GM23338 (cell line): ENCODE measurements at regions not wholly inside any gene's neighbourhood (a gene's known extent, or its start where the extent isn't known, plus 50 kb on each side); places are given as distances from the start of the nearest gene placed in this dataset.

Source experiments
- ATAC-seq: fragments of 200-7000 bp; cut with Tn5 transposase; 3 replicates; pipeline ENCODE4 v1.9.1; 2020
- DNase-seq: peaks from one replicate; pipeline ENCODE4 v3.0.0-alpha.2; 2015; ENCODE audit warnings: low spot score
- H2AFZ ChIP-seq: fragments of 200-600 bp; sonication (generic); 2 replicates; pipeline ENCODE4 v1.8.0; 2016; ENCODE audit warnings: antibody characterized with exemption, mild to moderate bottlenecking, moderate library complexity
- H3F3A ChIP-seq: fragments of 200-600 bp; sonication (generic); replicated peaks from 2 replicates; pipeline ENCODE4 v1.8.0; 2017; ENCODE audit warnings: antibody characterized with exemption, mixed run types, low read depth
- H3K27ac ChIP-seq: fragments of 200-600 bp; sonication (generic); 2 replicates; pipeline ENCODE4 v1.6.1; 2016; ENCODE audit warnings: low read depth
- H3K27me3 ChIP-seq: fragments of 200-600 bp; sonication (generic); 2 replicates; pipeline ENCODE4 v1.8.0; 2016; ENCODE audit warnings: mild to moderate bottlenecking, mixed run types, moderate library complexity; ENCODE audit not compliant: insufficient read depth
- H3K36me3 ChIP-seq: fragments of 200-600 bp; sonication (generic); 2 replicates; pipeline ENCODE4 v1.8.0; 2016; ENCODE audit warnings: mild to moderate bottlenecking; ENCODE audit not compliant: insufficient read depth
- H3K4me1 ChIP-seq: fragments of 200-600 bp; sonication (generic); 2 replicates; pipeline ENCODE4 v1.8.0; 2016; ENCODE audit warnings: mild to moderate bottlenecking, moderate library complexity; ENCODE audit not compliant: insufficient read depth
- H3K4me2 ChIP-seq: fragments of 200-600 bp; sonication (generic); 2 replicates; pipeline ENCODE4 v1.7.1; 2017; ENCODE audit warnings: mixed run types
- H3K4me3 ChIP-seq: fragments of 200-600 bp; sonication (generic); 2 replicates; pipeline ENCODE4 v1.6.1; 2016; ENCODE audit warnings: mixed run types
- H3K79me2 ChIP-seq: fragments of 200-600 bp; sonication (generic); replicated peaks from 2 replicates; pipeline ENCODE4 v1.8.0; 2017; ENCODE audit warnings: mild to moderate bottlenecking; ENCODE audit not compliant: insufficient read depth
- H3K9me2 ChIP-seq: fragments of 200-600 bp; sonication (generic); 2 replicates; pipeline ENCODE4 v1.8.0; 2017; ENCODE audit not compliant: insufficient read depth
- H4K20me1 ChIP-seq: fragments of 200-600 bp; sonication (generic); replicated peaks from 2 replicates; pipeline ENCODE4 v1.8.0; 2017; ENCODE audit warnings: mild to moderate bottlenecking; ENCODE audit not compliant: insufficient read depth
- H3K27ac Mint-ChIP-seq: 2 replicates; pipeline ENCODE4 v1.8.0; 2020; ENCODE audit warnings: inconsistent platforms, mild to moderate bottlenecking, moderate library complexity, mixed read lengths
- H3K27me3 Mint-ChIP-seq: 3 replicates; pipeline ENCODE4 v1.8.0; 2022; ENCODE audit warnings: low read depth, mild to moderate bottlenecking, moderate library complexity, mixed read lengths, inconsistent platforms; ENCODE audit not compliant: insufficient read depth, poor library complexity
- H3K36me3 Mint-ChIP-seq: 3 replicates; pipeline ENCODE4 v1.8.0; 2021; ENCODE audit warnings: low read depth, mild to moderate bottlenecking, inconsistent platforms, moderate library complexity, mixed read lengths
- H3K4me1 Mint-ChIP-seq: 3 replicates; pipeline ENCODE4 v1.8.0; 2020; ENCODE audit warnings: mild to moderate bottlenecking, inconsistent platforms, mixed read lengths
- H3K4me3 Mint-ChIP-seq: 3 replicates; pipeline ENCODE4 v1.8.0; 2021; ENCODE audit warnings: moderate library complexity, mild to moderate bottlenecking, inconsistent platforms, mixed read lengths
- H3K9me3 Mint-ChIP-seq: 3 replicates; pipeline ENCODE4 v1.8.0; 2020; ENCODE audit warnings: moderate library complexity, mild to moderate bottlenecking, inconsistent platforms, mixed read lengths
- CREB1 ChIP-seq: fragments of 250-450 bp; sonication (Bioruptor Pico); IDR thresholded peaks from 2 replicates; pipeline ENCODE4 v1.5.0; 2020; ENCODE audit warnings: low read depth, mild to moderate bottlenecking, moderate library complexity
- EZH2 ChIP-seq: fragments of 200-600 bp; sonication (generic); IDR thresholded peaks from one replicate; pipeline ENCODE4 v1.8.0; 2017; ENCODE audit warnings: antibody characterized with exemption, mild to moderate bottlenecking, low read depth; ENCODE audit not compliant: unreplicated experiment
- EZH2phosphoT487 ChIP-seq: fragments of 200-600 bp; sonication (generic); IDR thresholded peaks from one replicate; pipeline ENCODE4 v1.8.1; 2018; ENCODE audit warnings: antibody characterized with exemption; ENCODE audit not compliant: unreplicated experiment
- NANOG ChIP-seq: IDR thresholded peaks from 2 replicates; pipeline ENCODE4 v1.6.1; 2016; ENCODE audit warnings: antibody characterized with exemption, borderline replicate concordance
- POLR2AphosphoS5 ChIP-seq: IDR thresholded peaks from 2 replicates; pipeline ENCODE4 v1.6.1; 2016; ENCODE audit warnings: antibody characterized with exemption, low read depth
- STAT1 ChIP-seq: IDR thresholded peaks from one replicate; pipeline ENCODE4 v1.6.1; 2016; ENCODE audit warnings: antibody characterized with exemption; ENCODE audit not compliant: unreplicated experiment
- ZNF114 ChIP-seq: fragments of 250-450 bp; sonication (Bioruptor Pico); IDR thresholded peaks from 2 replicates; pipeline ENCODE4 v1.5.0; 2020; ENCODE audit warnings: mild to moderate bottlenecking, moderate library complexity
- ZNF331 ChIP-seq: fragments of 250-450 bp; sonication (Bioruptor Pico); IDR thresholded peaks from 2 replicates; pipeline ENCODE4 v1.5.0; 2020; ENCODE audit warnings: low read depth, mild to moderate bottlenecking, moderate library complexity
- TF ChIP-seq, protein P1 (sequence below): IDR thresholded peaks from one replicate; pipeline ENCODE4 v1.6.1; 2018; ENCODE audit warnings: antibody characterized with exemption; ENCODE audit not compliant: unreplicated experiment
- TF ChIP-seq, protein P2 (sequence below): fragments of 250-450 bp; sonication (Bioruptor Pico); IDR thresholded peaks from 2 replicates; pipeline ENCODE4 v1.5.0; 2020; ENCODE audit warnings: mild to moderate bottlenecking, moderate library complexity

DNA sequence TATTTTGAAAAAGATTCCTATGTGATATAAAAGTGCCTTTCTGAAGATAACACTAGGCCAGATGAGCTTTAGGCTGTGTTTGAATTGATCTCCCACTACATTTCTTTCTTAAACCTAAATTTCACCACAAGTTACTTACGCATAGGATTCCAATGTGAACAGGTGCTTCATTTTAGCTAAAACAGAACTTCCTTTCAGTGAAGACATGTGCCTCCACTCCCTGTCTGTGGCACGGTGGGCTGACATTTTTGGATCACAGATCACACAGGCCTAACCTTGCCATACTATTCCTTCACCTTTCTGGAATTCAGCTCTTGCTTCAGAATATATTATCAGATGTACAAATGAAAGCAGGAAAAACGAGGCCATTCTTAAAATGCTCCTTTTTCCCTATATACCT, 231.8 kb downstream of the SAMD5 start:
- H3K9me2 ChIP-seq: no peaks in the 10 kb centered on the region
- H3K36me3 ChIP-seq: no peaks in the 10 kb centered on the region
- no peak overlapping the region for H3K4me3 Mint-ChIP-seq
- H3K27ac Mint-ChIP-seq: no peak overlapping the region
- no peak for DNase-seq
- H3K79me2 ChIP-seq: no peaks in the 10 kb centered on the region
- H3K4me2 ChIP-seq: no peak overlapping the region
- no peak overlapping the region for H3K4me3 ChIP-seq
- H3K4me1 Mint-ChIP-seq: peaks cover 18% of the 10 kb centered on the region
- no peaks in the 10 kb centered on the region for H3F3A ChIP-seq
- no peaks in the 10 kb centered on the region for H3K36me3 Mint-ChIP-seq
- no peaks in the 10 kb centered on the region for H4K20me1 ChIP-seq
- no peaks in the 10 kb centered on the region for H3K27me3 Mint-ChIP-seq
- no peak overlapping the region for H3K27ac ChIP-seq
- H3K4me1 ChIP-seq: peaks cover 16% of the 10 kb centered on the region
- H3K9me3 Mint-ChIP-seq: no peaks in the 10 kb centered on the region
- no peak overlapping the region for H2AFZ ChIP-seq
- no peaks in the 10 kb centered on the region for H3K27me3 ChIP-seq
- no peak for TF ChIP-seq CREB1
- TF ChIP-seq, protein P1, sequence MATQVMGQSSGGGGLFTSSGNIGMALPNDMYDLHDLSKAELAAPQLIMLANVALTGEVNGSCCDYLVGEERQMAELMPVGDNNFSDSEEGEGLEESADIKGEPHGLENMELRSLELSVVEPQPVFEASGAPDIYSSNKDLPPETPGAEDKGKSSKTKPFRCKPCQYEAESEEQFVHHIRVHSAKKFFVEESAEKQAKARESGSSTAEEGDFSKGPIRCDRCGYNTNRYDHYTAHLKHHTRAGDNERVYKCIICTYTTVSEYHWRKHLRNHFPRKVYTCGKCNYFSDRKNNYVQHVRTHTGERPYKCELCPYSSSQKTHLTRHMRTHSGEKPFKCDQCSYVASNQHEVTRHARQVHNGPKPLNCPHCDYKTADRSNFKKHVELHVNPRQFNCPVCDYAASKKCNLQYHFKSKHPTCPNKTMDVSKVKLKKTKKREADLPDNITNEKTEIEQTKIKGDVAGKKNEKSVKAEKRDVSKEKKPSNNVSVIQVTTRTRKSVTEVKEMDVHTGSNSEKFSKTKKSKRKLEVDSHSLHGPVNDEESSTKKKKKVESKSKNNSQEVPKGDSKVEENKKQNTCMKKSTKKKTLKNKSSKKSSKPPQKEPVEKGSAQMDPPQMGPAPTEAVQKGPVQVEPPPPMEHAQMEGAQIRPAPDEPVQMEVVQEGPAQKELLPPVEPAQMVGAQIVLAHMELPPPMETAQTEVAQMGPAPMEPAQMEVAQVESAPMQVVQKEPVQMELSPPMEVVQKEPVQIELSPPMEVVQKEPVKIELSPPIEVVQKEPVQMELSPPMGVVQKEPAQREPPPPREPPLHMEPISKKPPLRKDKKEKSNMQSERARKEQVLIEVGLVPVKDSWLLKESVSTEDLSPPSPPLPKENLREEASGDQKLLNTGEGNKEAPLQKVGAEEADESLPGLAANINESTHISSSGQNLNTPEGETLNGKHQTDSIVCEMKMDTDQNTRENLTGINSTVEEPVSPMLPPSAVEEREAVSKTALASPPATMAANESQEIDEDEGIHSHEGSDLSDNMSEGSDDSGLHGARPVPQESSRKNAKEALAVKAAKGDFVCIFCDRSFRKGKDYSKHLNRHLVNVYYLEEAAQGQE: no peak
- no peak for TF ChIP-seq POLR2AphosphoS5
- TF ChIP-seq NANOG: no peak
- no peak for TF ChIP-seq EZH2phosphoT487
- TF ChIP-seq ZNF114: no peak
- TF ChIP-seq EZH2: no peak
- no peak for TF ChIP-seq ZNF331 (CRISPR knock-in tag)
- TF ChIP-seq, protein P2, sequence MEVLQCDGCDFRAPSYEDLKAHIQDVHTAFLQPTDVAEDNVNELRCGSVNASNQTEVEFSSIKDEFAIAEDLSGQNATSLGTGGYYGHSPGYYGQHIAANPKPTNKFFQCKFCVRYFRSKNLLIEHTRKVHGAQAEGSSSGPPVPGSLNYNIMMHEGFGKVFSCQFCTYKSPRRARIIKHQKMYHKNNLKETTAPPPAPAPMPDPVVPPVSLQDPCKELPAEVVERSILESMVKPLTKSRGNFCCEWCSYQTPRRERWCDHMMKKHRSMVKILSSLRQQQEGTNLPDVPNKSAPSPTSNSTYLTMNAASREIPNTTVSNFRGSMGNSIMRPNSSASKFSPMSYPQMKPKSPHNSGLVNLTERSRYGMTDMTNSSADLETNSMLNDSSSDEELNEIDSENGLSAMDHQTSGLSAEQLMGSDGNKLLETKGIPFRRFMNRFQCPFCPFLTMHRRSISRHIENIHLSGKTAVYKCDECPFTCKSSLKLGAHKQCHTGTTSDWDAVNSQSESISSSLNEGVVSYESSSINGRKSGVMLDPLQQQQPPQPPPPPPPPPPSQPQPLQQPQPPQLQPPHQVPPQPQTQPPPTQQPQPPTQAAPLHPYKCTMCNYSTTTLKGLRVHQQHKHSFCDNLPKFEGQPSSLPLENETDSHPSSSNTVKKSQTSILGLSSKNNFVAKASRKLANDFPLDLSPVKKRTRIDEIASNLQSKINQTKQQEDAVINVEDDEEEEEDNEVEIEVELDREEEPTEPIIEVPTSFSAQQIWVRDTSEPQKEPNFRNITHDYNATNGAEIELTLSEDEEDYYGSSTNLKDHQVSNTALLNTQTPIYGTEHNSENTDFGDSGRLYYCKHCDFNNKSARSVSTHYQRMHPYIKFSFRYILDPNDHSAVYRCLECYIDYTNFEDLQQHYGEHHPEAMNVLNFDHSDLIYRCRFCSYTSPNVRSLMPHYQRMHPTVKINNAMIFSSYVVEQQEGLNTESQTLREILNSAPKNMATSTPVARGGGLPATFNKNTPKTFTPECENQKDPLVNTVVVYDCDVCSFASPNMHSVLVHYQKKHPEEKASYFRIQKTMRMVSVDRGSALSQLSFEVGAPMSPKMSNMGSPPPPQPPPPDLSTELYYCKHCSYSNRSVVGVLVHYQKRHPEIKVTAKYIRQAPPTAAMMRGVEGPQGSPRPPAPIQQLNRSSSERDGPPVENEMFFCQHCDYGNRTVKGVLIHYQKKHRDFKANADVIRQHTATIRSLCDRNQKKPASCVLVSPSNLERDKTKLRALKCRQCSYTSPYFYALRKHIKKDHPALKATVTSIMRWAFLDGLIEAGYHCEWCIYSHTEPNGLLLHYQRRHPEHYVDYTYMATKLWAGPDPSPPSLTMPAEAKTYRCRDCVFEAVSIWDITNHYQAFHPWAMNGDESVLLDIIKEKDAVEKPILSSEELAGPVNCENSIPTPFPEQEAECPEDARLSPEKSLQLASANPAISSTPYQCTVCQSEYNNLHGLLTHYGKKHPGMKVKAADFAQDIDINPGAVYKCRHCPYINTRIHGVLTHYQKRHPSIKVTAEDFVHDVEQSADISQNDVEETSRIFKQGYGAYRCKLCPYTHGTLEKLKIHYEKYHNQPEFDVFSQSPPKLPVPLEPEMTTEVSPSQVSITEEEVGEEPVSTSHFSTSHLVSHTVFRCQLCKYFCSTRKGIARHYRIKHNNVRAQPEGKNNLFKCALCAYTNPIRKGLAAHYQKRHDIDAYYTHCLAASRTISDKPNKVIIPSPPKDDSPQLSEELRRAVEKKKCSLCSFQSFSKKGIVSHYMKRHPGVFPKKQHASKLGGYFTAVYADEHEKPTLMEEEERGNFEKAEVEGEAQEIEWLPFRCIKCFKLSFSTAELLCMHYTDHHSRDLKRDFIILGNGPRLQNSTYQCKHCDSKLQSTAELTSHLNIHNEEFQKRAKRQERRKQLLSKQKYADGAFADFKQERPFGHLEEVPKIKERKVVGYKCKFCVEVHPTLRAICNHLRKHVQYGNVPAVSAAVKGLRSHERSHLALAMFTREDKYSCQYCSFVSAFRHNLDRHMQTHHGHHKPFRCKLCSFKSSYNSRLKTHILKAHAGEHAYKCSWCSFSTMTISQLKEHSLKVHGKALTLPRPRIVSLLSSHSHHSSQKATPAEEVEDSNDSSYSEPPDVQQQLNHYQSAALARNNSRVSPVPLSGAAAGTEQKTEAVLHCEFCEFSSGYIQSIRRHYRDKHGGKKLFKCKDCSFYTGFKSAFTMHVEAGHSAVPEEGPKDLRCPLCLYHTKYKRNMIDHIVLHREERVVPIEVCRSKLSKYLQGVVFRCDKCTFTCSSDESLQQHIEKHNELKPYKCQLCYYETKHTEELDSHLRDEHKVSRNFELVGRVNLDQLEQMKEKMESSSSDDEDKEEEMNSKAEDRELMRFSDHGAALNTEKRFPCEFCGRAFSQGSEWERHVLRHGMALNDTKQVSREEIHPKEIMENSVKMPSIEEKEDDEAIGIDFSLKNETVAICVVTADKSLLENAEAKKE: no peak
- no peak for TF ChIP-seq STAT1
- ATAC-seq: no peak
